Right lobe of liver (tissue), 4 donors: ENCODE measurements at regions not wholly inside any gene's neighbourhood (a gene's known extent, or its start where the extent isn't known, plus 50 kb on each side); places are given as distances from the start of the nearest gene placed in this dataset.

Experiments
- CTCF ChIP-seq, 4 donors: fragments of 200-600 bp in 3 of 4; fragments of 450-650 bp in 1 of 4; IDR thresholded peaks; one replicate each; pipeline versions ENCODE4 v1.5.1 to v1.8.0; 2016 to 2022; ENCODE audit warnings: antibody characterized with exemption in 4 of 4, mild to moderate bottlenecking in 2 of 4
- POLR2A ChIP-seq: fragments of 450-650 bp; IDR thresholded peaks from one replicate; pipeline ENCODE4 v1.6.1; 2017; ENCODE audit warnings: antibody characterized with exemption, mild to moderate bottlenecking
- donor health status: DM: no; HTN: no; CAD: no.
- donor health status: DM: no; HTN: no; CAD: no.
- donor health status: DM: no; HTN: yes; CAD: no.

GRCh38 chr11:19428206-19429002 lies 187.7 kb upstream of the E2F8 start:
- TF ChIP-seq CTCF (IDR thresholded peaks at IDR 0.05) (no peak), POLR2A (no peak)
